Adrenal gland (tissue), 9 donors: ENCODE measurements at regions not wholly inside any gene's neighbourhood (a gene's known extent, or its start where the extent isn't known, plus 50 kb on each side); places are given as distances from the start of the nearest gene placed in this dataset.
"Not testable (repeated sequence)": the region's sequence is repeated elsewhere in the genome, so short reads cannot be mapped to it uniquely, and the experiment has no call there.

Experiments used
- DNase-seq, 7 donors: peaks; one replicate each; pipeline ENCODE4 v3.0.0-alpha.2; 2019 to 2020
- H3K27ac ChIP-seq, 5 donors: fragments of 200-600 bp; sonication (generic) in 4 of 5; 1 replicate in 3 of 5; 2 replicates in 2 of 5; pipeline versions ENCODE4 v1.5.1 to v1.8.0; 2016 to 2020; ENCODE audit warnings: mild to moderate bottlenecking in 1 of 5
- H3K27me3 ChIP-seq: fragments of 200-600 bp; 2 replicates; pipeline ENCODE4 v1.8.0; 2021
- H3K36me3 ChIP-seq, 2 donors: fragments of 200-600 bp; replicated peaks in 1 of 2; 1 replicate in 1 of 2; 2 replicates in 1 of 2; pipeline versions ENCODE4 v1.5.1 to v1.8.0; 2018 to 2022
- H3K4me1 ChIP-seq, 2 donors: fragments of 200-600 bp; replicated peaks in 1 of 2; 1 replicate in 1 of 2; 2 replicates in 1 of 2; pipeline versions ENCODE4 v1.5.1 to v1.8.0; 2018 to 2021
- H3K4me3 ChIP-seq, 4 donors: fragments of 200-600 bp; sonication (generic) in 3 of 4; one replicate each; pipeline ENCODE4 v1.5.1; 2016 to 2018
- H3K9me3 ChIP-seq, 3 donors: fragments of 200-600 bp; sonication (generic) in 1 of 3; replicated peaks in 1 of 3; 1 replicate in 2 of 3; 2 replicates in 1 of 3; pipeline versions ENCODE4 v1.5.1 to v1.8.0; 2016 to 2021
- POLR2A ChIP-seq, 2 donors: fragments of 450-650 bp; IDR thresholded peaks; one replicate each; pipeline ENCODE4 v1.6.1; 2017; ENCODE audit warnings: antibody characterized with exemption in 2 of 2, mild to moderate bottlenecking in 2 of 2, moderate library complexity in 1 of 2
- WGBS, 4 donors: extraction: QIAGEN DNeasy Blood & Tissue Kit in 2 of 4; methylation state at CpG; one replicate each; pipeline versions ENCODE4 v1.1.5 to v1.1.7; 2013 to 2017; 5-methylcytosine and 5-hydroxymethylcytosine counted together
- intact Hi-C, 2 donors: fragments of 100-400 bp; cut with DNase I; formaldehyde crosslinking; loops; one replicate each; pipeline versions ENCODE4 v1.14.1 to v1.15.0; 2022 to 2023
- TF ChIP-seq, protein P1 (sequence below), 6 experiments: fragments of 450-650 bp in 4 of 6; fragments of 200-600 bp in 2 of 6; sonication (generic) in 1 of 6; IDR thresholded peaks; 1 replicate in 5 of 6; 2 replicates in 1 of 6; pipeline versions ENCODE4 v1.5.1 to v1.8.0; 2016 to 2021; ENCODE audit warnings: antibody characterized with exemption in 6 of 6, mild to moderate bottlenecking in 2 of 6, moderate library complexity in 1 of 6
- donor health status: healthy with polysubstance abuse.
- donor health status: Bipolar disorder and iron deficiency.
- donor health status: DM: yes; HTN: yes; CAD: no.
- donor health status: DM: no; HTN: no; CAD: no.
- donor health status: DM: no; HTN: no; CAD: no.

DNA sequence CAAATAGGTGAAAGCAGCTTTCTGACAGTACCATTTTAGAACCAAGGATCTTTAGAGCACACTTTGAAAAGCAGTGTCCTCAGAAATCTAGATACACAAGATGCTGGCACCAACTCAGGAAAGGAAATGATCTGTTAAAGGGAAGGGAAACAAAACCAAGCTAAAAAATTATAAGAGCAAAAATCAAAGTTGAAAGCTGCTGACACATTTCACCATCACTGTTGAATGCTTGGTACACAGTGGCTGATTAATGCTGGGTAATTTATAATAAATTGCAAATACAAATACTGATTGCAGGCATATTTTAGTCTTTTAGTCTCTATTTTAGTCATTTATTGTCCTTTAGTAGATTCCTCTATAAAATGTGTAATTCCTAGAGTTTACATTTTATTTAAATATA is 1540.1 kb upstream of the PCDH10 start:
- Histone ChIP-seq H3K27ac (no peak overlapping the region), H3K4me3 (no peak overlapping the region), H3K27me3 (no peaks in the 10 kb centered on the region), H3K9me3 (no peaks in the 10 kb centered on the region), H3K4me1 (peaks cover 0 to 6% of the 10 kb centered on the region in 2 donors), H3K36me3 (no peaks in the 10 kb centered on the region)
- no peak for DNase-seq
- TF ChIP-seq POLR2A (IDR thresholded peaks at IDR 0.05) = no peak
- TF ChIP-seq, protein P1, sequence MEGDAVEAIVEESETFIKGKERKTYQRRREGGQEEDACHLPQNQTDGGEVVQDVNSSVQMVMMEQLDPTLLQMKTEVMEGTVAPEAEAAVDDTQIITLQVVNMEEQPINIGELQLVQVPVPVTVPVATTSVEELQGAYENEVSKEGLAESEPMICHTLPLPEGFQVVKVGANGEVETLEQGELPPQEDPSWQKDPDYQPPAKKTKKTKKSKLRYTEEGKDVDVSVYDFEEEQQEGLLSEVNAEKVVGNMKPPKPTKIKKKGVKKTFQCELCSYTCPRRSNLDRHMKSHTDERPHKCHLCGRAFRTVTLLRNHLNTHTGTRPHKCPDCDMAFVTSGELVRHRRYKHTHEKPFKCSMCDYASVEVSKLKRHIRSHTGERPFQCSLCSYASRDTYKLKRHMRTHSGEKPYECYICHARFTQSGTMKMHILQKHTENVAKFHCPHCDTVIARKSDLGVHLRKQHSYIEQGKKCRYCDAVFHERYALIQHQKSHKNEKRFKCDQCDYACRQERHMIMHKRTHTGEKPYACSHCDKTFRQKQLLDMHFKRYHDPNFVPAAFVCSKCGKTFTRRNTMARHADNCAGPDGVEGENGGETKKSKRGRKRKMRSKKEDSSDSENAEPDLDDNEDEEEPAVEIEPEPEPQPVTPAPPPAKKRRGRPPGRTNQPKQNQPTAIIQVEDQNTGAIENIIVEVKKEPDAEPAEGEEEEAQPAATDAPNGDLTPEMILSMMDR (IDR thresholded peaks at IDR 0.05) = no peak
- intact Hi-C loops = no loop called here

DNA sequence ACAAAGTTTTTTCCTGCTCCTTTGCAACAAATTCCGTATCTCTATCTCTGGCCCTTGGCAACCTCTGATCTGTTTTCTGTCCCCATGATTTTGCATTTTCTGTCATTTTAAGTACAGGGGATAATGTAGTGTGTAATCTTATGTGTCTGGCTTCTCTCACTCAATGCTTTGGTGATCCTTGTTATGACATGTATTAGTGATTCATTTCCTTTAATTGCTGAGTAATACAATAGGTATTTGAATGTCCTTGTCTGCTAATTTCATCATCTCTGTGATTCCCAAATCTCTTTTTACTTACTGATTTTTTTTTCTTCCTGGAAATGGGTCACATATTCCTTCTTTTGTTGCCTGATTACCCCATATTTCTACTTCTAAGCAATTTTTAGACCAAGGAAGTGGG is 1538.6 kb upstream of the PCDH10 start:
- DNase-seq, H3K4me1 ChIP-seq, H3K27me3 ChIP-seq, H3K4me3 ChIP-seq, H3K27ac ChIP-seq, H3K36me3 ChIP-seq, intact Hi-C loops, H3K9me3 ChIP-seq: not testable (repeated sequence)
- 19 to 50% (median 28%) methylated on average over 1 of the region's 1 CpG for WGBS, 4 donors

DNA sequence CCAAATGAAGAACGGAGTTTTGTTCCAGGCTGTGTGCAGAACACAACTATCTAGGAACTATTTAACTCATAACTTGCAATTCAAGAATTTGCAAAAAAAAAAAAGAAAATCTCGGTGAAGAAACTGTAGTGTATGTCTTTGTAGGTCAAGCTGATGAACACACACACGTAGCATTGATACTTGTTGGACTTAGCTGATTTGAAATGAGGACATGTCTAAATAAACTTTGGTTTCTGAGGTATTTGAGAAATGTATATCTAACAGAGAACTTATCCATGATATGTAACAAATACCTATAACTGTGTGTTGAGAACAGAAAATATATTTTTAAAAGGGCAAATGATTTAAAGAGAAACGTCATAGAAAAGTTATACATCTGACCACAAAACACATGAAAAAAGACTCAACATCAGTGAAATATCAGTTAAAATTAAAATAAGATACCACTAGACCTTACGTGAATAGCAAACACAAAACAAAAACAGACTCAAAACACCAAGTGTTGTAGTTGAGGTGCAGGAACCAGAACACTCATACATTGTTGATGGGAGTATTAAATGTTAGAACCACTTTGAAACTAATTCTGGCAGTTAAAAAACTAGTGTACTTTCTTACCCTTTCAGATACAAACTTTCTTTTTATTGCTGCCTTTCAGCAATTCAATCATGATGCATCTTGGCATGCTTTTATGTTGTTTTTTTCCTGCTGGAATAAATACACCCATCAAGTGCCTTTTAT is 1535.8 kb upstream of the PCDH10 start:
- Histone ChIP-seq H3K9me3 (no peaks in the 10 kb centered on the region), H3K36me3 (no peaks in the 10 kb centered on the region), H3K27ac (no peak overlapping the region), H3K4me3 (no peak overlapping the region), H3K4me1 (peaks cover 0 to 6% of the 10 kb centered on the region in 2 donors), H3K27me3 (no peaks in the 10 kb centered on the region)
- DNase-seq = no peak
- 71 to 80% (median 75%) methylated on average over 5 of the region's 5 CpGs for WGBS, 4 donors
- intact Hi-C loops = no loop called here
- no peak for TF ChIP-seq POLR2A (IDR thresholded peaks at IDR 0.05)
- TF ChIP-seq, protein P1 (IDR thresholded peaks at IDR 0.05) = no peak

DNA sequence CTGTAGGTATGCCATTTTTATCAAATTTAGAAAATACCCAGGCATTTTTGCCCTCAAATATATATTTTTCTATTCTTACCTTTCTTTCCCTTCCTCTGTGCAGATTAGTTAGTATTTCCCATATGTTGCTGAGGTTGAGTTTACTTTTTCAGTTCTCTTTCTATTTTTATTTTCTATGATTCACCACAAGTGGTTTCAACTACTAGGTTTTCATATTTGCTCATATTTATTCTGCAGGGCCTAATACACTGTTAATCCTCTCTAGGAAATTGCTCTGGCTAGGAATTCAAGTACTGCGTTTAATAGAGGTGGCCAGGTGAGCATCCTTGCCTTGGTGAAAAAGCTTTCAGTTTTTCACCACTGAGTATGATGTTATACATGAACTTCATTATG is 1535.3 kb upstream of the PCDH10 start:
- Histone ChIP-seq H3K27ac (no peak overlapping the region), H3K36me3 (no peaks in the 10 kb centered on the region), H3K4me1 (peaks cover 0 to 6% of the 10 kb centered on the region in 2 donors), H3K27me3 (no peaks in the 10 kb centered on the region), H3K4me3 (no peak overlapping the region), H3K9me3 (no peaks in the 10 kb centered on the region)
- TF ChIP-seq POLR2A (IDR thresholded peaks at IDR 0.05) = no peak
- TF ChIP-seq, protein P1 (IDR thresholded peaks at IDR 0.05) = no peak
- no peak for DNase-seq
- WGBS, 4 donors = 69 to 85% (median 81%) methylated on average over 1 of the region's 1 CpG
- intact Hi-C loops = no loop called here

DNA sequence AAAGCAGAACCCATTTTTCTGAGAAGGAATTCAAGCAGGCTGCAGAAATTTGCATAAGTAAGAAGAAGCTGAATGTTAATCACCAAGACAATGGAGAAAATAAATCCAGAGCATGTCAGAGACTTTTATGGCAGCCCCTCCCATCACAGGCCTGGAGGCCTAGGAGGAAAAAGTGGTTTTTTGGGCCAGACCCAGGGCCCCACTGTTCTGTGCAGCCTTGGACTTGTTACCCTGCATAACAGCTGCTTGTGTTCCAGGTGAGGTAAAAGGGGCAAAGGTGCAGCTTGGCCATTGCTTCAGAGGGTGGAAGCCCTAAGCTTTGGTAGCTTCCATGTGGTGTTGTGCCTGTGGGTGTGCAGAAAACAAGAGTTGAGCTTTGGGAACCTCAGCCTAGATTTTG is 1516.2 kb upstream of the PCDH10 start:
- TF ChIP-seq POLR2A (IDR thresholded peaks at IDR 0.05) = no peak
- TF ChIP-seq, protein P1 (IDR thresholded peaks at IDR 0.05) = no peak
- DNase-seq = no peak
- Histone ChIP-seq H3K4me1 (no peaks in the 10 kb centered on the region), H3K4me3 (no peak overlapping the region), H3K27me3 (no peaks in the 10 kb centered on the region), H3K27ac (no peak overlapping the region), H3K9me3 (no peaks in the 10 kb centered on the region), H3K36me3 (no peaks in the 10 kb centered on the region)
- intact Hi-C loops = no loop called here
